Amygdala (tissue), 56 donors: ENCODE measurements at regions not wholly inside any gene's neighbourhood (a gene's known extent, or its start where the extent isn't known, plus 50 kb on each side); places are given as distances from the start of the nearest gene placed in this dataset.

ENCODE experiments used
- DNase-seq, 56 donors: peaks; one replicate each; lab custom pipeline; 2025; lab: John Stamatoyannopoulos, UW

DNA sequence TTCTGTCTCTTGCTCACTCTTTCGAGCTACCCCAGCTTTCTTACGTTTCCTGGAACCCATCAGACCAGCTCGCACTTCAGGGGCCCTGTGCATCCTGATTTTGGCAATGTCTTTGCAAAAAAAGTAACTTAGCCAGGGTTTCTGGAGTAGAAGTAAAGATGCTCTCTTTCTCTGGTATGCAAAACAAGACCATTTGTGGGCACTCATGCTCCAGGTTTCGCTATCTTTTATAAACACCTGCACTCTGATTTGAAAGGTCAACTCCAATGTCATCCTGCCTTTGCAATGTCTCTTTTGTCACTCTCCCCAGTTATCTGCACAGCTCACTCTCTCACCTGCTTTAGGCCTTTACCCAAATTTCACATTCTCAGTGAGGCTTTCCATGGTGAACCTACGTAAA is 869.1 kb downstream of the QKI start:
- DNase-seq, result no peak

DNA sequence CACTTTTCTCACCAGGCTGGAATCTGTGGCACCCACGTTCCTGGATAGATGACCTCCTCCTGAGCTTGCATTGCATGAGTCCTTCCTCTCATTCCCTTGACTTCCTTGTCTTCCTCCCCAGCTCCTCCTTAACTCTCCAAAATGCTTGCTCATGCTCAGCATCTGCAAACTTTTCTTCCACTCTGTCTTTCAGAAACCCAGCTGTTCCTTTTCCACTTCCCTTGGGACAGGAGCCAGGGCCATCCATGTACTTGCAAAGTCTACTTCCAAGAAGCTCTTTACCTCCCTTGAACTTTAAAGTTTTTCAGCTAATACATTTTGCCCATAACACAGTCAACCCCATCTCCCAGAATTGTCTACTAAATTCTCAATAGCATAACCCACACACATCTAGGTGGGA is 861.7 kb downstream of the QKI start:
- no peak for DNase-seq

DNA sequence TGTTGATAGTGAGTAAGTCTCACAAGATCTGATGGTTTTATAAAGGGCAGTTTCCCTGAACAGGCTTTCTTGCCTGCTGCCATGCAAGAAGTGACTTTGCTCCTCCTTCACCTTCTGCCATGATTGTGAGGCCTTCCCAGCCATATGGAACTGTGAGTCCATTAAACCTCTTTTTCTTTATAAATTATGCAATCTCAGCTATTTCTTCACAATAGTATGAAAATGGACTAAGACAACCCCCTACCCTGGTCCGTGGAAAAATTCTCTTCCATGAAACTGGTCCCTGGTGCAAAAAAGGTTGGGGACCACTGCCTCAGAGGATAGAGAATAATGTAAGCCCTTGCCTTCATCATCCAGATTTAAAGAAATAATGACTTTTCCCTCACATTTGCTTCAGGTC is 861.3 kb downstream of the QKI start:
- DNase-seq, result no peak

DNA sequence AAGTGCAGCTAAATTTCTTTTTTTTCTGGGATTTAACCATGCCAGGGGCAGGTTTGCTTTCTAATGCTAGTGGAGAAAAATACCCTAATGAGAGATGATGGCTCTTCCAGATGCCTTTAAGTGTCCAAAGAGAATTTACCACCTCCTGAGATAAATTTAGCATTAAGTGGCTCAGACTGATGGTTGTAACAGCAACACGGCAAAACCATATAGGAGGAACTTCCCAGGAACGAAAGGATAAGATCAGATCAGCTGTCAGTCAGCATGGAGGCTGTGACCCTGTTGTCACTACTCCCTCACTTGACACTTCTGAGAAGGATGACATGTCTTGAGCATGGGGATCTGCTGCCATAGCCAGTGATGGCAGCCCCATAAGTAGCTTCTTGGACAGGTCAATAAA is 860.0 kb downstream of the QKI start:
- DNase-seq, result no peak

DNA sequence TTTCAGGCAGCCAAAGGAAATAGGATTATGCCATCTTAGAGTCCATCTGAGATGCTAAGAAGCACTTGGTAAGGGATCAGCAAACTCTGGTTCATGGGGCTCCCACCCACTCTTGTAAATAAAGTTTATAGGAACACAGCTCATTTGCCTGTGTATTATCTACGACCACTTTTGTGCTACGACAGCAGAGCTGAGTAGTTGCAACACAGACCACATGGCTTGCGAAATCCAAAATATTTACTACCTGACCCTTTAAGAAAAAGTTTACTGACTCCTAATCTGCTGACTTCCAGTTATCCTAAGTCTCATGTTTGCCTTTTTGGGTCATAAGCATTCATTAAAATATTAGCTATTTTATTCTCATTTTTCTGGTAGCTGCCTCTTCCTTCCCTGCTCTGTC is 859.0 kb downstream of the QKI start:
- DNase-seq, result no peak

DNA sequence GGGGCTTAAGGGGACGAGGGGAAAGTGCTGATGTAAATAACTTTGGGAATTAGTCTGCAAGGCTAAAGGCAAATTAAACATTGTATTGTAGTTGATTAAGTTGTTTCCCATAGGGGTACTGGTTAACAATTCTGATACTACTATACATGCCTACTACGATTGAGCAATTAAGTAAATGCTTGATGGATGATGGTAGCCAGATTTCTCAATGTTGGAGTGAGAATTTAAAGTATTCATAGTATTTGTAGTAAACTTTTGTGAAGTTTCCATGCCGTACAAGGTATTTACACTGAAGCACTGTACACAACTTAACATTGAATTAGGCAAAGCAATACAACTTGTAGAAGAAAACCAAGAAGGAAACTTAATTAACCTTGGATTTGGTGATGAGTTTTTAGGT is 852.3 kb downstream of the QKI start:
- DNase-seq, result no peak

DNA sequence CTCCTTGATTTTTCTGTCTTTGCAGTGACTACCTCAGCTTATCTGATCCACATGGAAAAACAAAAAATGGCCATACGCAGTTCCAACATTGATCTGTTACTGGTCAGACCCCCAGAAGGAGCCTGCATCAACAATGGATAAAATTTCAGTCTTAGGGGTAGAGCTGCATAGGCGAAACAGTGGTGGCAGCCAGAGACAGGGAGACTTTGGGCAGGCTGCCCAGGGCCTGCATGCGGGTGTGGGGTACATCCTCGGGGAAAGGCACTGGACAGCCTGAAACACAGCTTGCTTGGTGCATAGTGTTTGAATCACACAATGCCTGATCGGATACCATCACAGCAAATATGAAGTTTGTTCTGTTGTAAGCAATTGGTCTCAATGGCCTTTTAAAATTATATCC is 847.8 kb downstream of the QKI start:
- DNase-seq, result peak in 1 of 56 donors; percentile 0

DNA sequence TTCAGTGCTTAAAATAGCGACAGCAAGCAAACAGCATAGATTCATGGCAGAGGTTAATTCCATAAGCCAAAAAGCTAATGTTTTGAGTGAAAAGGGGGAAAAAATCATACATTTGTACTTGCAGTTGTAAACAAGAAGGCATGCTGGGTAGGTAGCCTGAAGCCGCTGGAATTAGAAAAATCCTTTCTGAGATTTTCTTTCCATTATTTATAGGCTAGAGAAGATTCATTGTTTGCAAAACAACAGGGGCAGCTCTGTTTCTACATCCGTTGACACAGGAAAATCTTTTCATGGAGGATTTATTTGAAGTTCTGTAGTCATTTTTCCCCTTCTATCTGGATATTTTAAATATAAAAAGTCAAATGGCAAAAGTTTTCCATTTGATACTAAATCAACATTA is 843.9 kb downstream of the QKI start:
- no peak for DNase-seq

DNA sequence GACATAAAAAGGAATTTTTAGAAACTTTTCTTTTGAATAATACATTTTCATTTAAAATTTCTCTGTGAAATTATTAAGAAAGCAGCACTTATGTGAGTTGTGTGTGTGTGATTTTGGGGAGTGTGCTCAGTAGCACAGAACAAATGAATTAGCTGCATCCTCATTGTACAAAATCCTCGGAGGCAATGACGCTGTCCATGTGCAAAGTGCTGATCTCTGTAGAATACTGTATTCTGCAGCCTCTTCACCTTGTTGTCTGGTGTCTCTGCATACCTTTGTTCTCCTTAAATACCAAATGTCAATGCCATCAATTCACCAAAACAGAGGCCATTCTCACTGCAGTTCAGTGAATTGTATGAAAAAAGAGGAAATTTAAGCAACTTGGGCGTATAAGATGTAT is 838.4 kb downstream of the QKI start:
- DNase-seq, result no peak

DNA sequence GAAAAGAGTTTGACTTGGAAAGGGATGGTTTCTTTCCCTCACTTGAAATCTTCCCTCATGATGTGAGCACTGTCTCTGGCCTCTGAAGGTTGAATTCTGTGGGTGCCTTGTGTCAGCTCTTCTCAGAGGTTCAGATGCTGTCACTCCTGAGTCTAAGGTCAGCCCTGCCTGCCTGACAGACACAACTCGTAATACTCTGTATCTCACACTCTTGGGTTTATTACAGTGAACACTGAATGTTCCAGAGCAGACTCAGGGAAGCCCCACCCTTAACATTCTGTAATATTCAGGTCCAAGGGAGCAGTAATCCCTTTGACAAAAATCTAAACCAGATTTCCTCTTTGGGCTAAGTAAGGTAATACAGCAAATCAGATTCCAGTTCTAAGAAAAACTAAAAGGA is 837.8 kb downstream of the QKI start:
- DNase-seq, result no peak

DNA sequence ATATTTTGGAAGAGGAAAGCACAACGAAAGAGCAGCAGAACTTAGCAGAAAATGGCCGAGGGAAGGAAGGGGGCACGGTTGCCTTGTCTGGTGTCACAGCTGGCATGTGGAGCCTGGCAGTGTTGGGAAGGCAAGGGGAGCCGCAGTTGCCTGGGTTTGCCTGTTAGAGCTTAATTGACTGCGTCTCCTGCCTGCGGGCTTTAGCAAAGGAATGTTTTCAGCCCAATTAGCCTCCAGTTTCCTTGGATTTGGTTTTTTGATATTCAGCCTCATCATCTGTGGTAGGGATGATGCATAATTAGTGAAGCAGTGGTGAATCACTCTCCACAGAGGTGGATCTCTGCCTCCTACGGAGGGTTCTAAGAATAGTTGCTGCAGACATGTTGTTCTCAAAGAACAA is 832.6 kb downstream of the QKI start:
- DNase-seq, result peak in 40 of 56 donors; percentile 4 to 76 (median 32)

DNA sequence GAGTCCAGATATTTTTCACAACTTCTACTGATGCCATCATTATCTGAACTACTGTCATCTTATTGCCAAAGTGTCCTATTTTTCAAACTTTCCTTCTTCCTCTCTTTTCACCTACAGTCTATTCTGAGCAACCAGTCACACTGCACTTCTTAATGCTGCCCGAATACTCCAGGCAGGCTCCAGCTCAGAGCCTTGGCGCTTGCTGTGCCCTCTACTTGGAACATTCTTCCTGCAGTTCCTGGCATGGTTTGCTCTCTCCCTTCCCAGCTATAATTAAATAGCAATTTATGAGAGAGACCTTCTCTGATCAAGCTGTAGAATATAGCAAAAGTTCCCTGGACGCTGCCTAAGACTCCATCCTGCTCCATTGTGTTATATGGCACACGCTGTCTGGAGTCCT is 831.6 kb downstream of the QKI start:
- DNase-seq, result peak in 8 of 56 donors; percentile 8 to 52 (median 16)

DNA sequence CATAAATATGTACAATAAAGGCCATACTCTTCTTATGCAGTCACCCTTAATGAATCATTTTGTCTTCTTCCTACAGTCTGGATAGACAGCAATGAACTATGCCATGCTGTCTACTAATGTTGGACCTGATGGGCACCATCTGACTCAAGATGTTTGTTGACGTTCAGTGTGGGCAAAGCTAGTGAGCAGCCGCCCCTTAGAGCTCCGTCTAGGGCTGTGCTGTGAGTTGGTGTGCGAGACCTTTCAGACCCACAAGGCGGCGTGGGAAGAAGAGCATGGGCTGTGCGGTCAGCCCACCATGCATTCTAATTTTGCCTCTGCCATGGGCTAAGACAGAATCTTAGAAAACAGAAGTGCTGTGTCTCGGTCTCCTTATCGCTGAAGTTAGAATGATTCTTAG is 829.4 kb downstream of the QKI start:
- DNase-seq, result no peak

DNA sequence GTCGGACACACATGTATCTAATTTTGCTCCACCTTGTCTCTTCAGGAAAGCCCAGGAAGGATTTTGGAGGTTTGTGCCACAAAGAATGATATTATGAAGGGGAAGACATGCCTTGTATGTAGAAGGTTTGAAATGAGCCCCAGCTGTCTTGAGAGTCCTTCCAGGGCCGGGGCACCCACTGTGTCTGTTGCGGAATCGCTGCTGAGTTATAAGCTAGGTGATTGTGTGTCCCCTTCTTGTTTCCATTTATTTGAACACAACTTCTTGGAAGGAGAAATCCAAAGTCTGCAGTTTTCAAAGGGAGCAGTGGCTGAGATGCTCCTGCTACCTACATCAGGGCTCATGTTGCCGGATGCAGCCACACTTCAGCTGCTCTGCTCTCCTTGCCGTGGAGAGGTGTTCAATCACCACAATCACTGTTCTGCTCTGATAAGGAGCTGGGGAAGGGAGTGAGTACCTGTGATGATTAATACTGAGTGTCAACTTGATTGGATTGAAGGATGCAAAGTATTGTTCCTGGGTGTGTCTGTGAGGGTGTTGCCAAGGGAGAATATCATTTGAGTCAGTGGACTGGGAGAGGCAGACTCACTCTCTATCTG is 828.6 kb downstream of the QKI start:
- DNase-seq, result no peak

DNA sequence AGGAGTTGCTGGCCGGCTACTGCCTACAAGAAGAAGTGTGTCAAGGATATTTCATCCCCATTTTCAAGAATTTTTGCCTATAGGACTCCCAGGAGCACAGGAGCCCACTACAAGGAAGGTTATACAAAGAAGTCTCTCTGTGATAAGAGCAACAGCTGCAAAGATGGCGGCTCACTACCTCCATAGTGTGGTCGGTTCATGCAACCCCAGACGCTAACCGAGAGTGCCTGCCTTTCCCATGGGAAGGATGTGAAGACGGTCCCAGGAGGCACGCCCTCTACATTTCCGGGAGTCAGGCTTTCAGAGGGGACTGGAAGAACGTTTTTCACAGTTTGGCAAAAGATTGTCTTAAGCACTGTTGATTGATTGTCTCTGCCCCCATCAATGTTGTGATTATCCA is 816.3 kb downstream of the QKI start:
- no peak for DNase-seq

DNA sequence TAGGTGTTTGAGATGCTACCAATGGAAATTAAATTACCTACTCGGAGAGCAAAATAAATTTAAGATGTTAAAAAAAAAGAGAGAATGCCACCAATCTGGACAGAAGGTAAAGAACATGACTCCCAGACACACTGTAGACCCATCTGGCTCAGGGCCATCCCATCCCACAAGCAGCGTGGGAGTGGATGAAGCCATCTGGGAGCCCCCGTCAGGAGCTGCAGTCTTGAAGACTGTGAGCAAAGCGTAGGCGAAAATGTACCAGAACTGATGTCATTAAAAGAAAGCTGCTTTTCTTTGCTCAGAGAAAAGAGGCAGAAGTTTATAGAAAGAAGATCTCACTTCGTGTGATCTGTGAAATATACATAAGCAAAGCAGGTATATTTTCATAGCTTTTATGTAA is 815.7 kb downstream of the QKI start:
- DNase-seq, result peak in 22 of 56 donors; percentile 5 to 61 (median 21)

DNA sequence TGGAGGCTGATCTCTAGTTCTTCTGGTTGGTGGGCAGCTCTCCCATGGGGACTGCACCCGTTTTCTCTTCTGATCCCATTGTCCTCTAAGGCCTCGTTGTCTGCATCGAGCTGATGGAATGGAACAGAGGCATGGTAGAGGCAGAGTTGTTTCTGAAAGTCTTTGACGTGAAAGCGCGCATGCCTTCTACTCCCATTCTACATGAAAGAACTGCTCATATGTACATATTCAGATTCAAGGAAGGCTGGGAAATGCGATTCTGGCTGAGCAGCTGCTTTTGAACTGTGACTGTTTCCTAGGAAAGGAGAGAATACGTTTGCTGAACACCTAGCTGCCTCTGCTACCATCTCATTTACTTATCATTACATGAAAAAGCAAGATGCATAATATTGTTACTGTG is 815.2 kb downstream of the QKI start:
- DNase-seq, result peak in 1 of 56 donors; percentile 24

DNA sequence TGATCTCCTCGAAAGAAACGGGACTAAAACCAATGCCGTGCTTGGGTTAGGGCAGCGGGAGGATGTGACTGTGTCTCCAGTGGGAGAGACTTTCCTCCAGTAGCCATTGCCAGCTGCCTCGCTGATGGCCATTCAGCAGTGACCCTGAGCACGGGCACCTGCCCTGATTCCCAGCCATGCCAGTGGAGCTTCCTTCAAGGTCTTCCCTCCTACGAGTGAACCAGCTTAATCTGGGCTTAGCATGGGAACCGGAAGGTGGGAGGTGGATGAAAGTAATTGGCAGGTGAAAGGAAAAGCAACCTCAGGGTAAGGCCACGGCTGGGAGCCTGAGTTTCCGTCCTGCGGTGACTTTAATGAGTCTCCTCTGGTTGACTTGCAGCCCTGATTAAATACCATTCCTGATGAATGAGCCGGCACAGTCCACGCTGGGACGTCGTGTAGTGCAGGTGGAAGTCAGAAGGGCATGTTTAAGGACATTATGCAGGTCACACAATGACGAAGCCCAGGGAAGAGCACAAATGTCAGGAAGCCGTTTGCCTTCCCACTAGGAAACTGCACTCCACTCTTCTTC is 813.5 kb downstream of the QKI start:
- no peak for DNase-seq

DNA sequence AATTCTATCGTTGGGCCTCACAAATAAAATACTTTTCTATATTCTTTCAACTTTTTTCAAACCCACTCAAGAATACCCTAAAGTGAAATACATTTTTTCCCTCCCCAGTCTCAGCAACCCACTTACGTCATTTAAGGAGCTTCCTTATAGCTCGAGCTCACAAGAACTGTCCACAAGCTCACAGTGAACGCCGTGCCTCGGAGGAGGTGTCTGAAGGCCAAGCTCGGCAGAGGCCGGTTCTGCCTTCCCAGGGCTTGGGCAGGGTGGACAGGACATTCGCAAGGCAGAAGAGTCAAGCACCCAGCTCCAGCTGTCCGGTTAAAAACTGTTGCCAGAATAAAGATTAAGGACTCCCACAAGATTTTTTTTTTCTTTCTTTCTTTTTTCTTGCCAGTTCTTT is 802.3 kb downstream of the QKI start:
- no peak for DNase-seq

DNA sequence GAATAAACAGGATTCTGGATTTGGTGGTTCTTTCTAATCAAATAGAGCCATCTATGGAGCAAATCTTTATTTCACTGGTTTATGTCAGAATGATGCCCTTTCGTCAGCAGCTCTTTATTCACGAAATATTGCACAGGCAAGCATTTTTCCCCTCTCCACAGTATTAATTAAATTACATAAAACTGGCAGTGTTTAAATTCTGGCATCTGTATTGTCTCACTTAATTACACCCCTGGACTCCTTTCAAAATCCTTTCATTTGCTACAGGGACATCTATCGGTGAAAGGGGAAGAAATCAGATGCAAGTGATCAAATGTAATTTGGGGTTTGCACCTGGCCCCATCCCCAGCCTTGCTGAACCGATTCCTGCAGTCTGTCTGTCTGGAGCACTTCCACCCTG is 801.9 kb downstream of the QKI start:
- no peak for DNase-seq

DNA sequence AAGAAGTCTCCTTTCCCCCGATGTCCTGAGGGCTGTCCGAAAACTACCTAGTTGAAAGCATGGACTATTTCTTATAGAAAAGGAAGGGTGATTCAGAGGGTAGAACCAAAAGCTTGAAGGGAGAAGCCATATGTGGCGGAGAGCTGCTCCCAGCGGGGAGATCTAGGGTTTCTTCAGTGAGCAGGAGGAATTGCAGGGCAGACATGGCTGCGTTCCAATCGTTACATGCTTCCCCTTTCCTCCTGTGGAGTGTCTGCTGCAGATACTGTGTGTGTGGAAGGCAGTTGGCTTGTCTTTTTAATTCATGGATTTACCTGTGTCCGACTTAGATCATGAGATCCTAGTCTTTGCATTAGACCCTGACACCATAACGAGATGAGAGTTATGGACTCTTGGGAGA is 799.5 kb downstream of the QKI start:
- no peak for DNase-seq

DNA sequence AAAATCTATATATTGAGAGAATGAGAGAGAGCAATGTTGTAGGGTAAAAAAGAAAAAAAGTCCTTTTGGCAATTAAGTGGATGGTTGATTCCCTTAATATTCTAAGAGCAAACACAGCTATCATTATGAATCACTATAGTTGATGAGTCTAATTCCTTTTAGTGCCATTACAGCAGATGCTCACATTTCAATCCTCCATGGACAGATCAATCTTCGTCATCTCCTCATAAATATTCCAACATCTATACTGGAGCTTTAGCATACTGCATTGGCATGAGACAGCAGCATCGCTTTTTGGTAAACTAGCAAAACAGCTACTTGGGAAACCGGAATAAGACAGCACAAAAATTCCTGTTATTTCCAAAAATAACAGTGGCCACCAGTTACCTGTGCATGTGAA is 796.7 kb downstream of the QKI start:
- no peak for DNase-seq

DNA sequence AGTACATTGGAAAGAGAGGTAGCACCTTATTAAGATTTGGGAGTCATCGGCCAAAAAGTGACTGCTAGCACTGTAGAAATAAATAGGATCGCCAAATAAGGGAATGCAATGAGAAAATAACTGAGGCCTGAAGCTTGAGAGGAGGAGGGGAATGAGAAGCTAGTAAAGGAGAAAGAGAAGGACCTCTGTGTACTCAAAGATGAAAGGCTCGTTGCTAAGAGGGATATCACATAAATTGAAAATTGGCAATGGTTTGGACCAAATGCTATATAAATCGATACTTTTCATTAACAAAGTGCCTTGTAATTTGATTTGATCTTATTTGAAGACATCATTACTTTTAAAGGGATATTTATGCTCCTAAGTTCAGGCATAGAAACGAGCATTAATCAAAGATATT is 796.3 kb downstream of the QKI start:
- DNase-seq, result no peak
